ENCODE measurements at regions not wholly inside any gene's neighbourhood (a gene's known extent, or its start where the extent isn't known, plus 50 kb on each side); places are given as distances from the start of the nearest gene placed in this dataset.
"Not testable (repeated sequence)": the region's sequence is repeated elsewhere in the genome, so short reads cannot be mapped to it uniquely, and the experiment has no call there.

DNA sequence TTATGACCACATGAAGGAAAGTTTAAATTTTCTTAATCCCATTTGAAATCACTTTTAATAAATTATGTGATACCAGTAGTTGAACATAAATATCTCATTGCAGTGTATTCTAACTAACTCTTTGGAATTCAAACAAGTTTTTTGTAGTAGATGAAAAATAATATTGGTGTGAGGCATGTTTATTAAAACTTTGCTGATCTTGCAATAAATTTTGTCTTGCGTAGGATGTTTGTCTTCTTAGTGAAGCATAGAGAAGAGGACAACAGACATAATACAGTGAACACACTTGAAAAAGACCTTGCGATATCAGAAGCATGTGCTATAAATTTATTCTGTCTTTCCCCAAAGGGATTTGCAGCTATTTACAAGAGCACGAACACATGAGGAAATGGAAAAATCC, 140.7 kb downstream of the HTR1B start:
- no peak for DNase-seq

DNA sequence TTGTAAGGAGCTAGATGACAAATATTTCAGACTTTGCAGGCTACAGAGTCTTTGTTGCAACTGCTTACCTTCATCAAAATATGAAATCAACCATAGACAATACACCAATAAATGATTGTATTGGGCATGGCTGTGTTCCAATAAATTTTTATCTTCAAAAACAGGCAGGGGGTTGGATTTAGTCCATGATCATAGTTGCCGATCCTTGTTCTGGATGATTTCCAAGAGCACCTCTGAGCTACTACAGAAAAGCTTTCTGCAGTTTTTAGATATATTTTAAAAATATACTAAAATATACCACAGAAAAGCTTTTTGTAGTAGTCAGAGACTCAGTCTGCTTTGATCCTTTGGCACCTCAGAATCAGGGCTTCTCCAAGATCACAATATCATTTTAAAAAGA, 145.0 kb downstream of the HTR1B start:
- no peak for DNase-seq

DNA sequence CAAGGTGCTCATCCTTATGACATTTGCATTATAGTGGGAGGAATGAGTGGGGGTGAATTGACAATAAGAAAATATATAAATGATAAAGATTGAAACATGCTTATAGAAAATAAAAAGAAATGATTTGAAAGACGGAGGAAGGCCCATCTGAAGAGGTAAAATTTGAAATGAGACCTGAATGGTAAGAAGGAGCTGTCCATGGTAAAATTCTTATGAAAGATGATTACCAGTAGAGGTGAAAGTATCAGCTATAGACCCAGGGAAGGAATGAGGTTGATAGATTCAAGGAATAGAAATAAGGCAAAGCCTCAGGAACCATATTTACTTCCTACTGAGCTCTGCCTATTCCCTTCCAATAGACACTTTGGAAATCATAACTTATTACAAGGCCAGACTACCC, 149.7 kb downstream of the HTR1B start:
- no peak for DNase-seq

DNA sequence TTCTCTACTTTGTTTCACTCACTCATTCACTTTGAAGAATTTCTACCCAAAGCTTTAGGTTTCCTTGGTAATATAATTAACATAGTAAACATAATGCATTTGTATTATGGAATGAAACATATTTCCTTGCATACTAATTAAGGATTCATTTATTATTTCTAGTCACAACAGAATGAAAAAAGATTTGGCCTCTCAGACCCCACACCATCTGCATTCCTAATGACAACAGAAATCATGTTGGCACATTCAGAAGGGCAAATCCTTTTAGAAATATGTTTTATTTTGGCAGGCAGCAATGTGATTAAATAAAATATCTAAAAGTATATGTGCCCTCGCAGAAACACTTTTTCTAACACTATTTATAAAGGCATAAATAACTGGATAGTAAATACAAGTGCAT, 163.4 kb downstream of the HTR1B start:
- DNase-seq = no peak

DNA sequence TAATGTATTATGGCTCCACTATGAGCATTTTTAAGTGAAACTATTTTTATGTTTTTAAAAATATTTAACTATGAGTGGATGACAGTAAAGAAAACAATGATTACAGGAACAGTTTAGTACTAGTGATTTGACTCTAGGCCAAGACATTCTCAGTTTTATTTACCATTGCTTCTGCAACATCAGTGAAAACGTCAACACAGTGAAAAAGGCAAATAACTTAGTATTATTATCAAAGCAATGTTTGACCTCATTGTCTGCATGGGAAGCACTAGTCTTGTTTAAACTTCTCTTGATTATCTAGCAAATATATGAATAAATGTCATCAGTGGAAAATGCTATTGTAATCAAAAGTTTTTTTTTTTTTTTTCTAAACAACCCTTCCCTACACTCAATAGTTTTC, 165.0 kb downstream of the HTR1B start:
- DNase-seq = no peak

DNA sequence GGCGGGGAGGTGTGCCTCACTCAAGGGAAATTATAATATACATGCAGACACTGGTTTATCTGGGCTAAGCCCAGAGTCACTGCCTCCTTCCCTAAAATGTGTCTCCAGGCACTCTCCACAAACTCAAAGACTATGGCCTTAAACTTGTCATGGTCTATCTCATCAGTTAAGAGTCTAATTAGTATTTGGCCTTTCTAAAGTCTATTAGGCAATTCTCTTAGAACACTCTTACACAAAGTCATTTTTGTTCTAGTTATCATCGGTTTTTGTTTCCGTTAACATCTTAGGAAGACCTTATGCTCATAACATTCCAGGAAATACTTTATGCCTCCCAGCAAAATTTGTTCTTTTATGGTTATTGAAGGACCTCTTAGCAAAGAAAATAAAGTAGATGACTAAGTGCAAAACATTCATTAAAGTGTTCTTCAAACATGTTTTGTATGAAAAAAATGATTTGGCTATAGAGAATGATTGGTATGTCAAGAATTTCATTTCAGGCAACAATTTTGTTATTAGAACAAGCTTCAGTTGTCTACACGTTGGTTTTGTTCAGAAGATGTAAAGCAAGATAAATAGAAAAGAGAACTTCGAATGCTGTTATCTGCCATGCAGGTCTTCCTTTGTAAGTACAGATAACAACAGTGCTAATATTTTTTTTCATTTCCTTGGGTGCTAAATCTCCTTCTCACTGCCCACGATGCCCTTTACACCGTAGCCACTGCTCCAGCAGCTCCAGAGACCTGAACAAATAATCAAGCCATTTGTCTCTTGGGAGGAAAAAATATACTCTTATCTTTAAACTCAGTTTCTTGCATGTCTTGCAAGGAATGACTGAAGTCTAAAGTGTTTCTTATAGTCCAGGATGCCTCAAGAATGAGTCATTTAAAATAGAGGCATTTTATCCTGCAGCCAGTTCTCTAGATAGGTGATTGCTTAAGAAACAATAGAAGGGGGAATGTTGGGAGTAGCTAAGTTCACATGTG, 170.4 kb downstream of the HTR1B start:
- DNase-seq = no peak

DNA sequence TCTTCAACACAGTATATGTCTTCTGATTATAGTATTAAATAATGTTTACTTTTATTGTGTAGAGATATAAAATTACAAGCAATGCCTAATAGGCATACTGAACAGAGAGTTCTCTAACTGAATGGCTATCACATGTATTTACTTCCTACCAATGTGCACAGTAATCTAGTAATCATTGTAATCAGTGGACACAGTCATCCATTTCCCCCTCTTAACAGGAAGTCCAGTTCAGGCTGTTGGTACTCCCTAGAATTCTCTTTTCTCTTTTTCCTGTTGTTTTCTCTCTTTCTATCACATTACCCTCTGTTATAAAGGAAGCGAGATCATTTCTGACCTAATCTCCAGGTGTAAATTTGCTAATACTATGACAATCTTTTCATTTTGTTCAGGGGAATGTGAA, 172.5 kb downstream of the HTR1B start:
- no peak for DNase-seq

DNA sequence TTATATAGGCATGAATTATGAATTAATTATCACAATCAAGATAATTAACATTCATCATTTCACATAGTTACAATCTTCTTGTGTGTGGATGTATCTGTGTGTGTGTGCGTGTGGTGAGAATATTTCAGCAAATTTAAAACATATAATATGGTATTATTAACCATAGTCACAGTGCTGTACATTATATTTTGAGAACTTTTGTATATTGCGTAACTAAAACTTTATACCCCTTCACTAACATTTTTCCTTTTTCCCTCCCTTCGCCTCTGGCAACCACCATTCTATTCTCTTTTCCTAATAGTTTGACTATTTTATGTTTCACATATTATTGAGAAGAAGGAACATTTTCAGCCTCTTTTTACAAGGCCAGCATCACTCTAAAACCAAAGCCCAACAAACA, 176.8 kb downstream of the HTR1B start:
- no peak for DNase-seq

DNA sequence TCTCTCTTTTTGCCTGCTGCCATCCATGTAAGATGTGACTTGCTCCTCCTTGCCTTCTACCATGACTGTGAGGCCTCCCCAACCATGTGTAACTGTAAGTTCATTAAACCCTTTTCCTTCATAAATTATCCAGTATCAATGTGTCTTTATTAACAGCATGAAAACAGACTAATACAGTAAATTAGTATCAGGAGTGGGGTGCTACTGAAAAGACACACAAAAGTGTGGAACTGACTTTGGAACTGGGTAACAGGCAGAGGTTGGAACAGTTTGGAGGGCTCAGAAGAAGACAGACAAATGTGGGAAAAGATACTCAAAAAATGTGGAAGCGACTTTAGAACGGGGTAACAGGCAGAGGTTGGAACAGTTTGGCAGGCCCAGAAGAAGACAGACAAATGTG, 189.4 kb downstream of the HTR1B start:
- no peak for DNase-seq

DNA sequence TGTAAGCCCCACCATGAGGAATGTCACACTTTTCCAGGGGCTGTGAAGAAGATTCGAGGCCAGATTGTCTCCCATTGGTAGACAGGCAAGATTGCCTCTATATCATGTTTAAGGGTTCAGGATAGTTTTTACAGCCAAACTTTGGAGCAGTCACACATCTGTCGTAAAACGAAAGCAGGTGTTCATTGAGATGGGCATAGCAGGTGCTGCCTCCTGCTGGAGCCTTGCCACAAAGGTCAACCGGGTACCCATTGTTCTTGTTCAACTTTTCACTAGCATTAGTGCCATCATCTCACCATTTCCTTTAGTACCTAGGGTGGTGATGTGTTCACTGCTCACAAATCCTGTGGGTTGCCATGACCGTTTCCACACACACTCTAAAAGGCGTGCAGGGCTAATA, 198.3 kb downstream of the HTR1B start:
- no peak for DNase-seq

DNA sequence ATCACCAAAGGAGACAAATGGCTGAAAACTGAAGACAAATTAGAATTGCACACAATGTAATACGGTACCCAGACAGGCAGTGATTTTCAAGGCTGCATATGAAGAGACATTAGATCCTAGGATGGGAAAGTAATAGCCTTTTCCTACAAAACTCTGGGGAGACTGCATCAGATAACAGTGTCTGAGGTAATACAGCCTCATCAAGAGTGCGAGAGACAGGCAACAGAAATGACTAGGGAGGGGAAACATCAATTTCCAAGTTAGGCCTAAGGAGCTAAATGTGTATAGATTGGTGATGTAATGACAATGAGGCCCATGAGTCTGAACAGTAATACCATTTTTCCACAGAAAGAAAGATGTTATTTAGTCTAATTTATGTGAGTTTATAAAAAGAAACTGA, 200.3 kb downstream of the HTR1B start:
- no peak for DNase-seq

DNA sequence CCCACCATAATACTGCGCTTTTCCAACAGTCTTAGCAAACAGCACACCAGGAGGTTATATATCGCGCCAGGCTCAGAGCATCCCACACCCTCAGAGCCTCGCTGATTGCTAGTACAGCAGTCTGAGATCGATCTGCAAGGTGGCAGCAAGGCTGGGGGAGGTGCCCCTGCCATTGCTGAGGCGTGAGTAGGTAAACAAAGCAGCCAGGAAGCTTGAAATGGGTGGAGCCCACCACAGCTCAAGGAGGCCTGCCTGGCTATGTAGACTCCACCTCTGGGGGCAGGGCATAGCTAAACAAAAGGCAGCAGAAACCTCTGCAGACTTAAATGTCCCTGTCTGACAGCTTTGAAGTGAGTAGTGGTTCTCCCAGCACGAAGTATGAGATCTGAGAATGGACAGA, 211.5 kb downstream of the HTR1B start:
- not testable (repeated sequence) for DNase-seq

DNA sequence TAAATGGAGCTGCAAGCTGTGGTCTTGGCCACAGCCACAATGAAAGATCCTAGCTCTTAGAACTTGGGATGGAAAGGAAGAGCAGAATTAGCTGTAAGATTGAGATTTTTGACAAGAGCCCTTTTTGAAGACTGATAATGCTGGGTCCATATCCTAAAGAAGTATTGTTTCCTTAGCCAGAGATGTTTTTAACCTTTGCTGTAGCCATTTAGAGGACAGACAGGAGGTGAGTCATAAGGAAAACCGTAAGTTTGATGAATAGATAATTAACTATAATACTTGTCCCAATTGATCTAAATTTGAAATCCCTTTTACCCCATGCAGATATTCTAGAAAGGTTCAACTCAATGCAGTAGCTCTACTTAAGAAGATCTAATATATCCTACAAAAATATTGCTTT, 213.7 kb downstream of the HTR1B start:
- DNase-seq = no peak

DNA sequence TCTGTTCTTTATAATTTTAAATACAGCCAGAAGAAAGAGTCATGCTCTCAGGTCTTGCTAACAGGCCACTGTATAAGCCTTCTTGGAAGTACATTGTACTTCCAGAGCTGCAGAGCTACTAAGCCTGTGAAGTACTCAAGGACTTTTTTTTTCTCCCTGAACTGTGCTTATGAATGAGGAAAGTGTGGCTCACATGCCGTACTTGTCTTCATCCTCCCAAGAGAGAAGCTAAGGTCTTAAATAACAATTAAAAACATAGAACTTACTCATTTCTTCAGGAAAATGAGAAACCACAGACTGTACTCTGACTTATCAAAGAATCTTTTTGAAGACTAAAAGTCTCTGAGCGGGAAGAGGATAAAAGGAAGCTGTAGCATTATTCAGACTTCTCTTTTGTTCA, 218.3 kb downstream of the HTR1B start:
- no peak for DNase-seq

DNA sequence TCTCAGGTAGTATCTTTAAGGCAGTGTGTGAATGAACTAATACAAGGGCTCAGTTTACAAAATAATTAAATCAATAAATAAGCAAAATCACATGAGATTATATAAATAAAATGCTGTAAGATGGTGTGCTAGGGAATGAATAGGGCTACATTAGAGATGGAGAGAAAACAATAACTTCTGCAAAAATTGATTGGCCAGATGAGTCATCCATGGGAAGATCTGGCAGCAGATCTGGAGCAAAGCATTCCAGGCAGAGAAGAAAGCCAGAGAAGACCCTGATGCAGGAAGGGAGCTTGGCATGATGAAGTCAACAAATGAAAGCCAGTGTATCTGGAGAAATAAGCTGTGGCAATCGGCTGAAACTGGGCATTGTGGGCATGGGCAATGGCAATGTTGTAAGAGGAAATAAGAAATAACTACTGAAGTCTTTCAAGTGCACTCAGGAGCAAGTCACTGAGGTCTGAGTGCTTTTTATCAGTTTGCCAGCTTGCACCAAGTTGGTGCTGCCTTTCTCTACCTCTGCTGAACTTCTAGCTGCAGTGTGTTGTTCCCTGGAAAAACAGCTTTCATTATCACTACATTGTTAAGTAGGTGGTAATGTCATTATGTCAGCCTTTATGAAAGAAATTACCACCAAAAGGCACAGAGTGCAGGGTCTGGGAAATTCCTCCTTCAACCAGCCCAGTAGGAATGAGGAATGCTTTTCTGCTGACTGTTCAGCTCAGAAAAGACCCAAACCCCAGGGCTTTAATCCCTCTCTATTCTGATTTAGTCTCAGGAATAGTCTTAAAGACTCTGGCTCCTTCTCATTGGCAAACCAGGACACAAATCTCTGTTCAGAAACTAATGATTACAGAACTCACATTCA, 231.6 kb downstream of the HTR1B start:
- no peak for DNase-seq

DNA sequence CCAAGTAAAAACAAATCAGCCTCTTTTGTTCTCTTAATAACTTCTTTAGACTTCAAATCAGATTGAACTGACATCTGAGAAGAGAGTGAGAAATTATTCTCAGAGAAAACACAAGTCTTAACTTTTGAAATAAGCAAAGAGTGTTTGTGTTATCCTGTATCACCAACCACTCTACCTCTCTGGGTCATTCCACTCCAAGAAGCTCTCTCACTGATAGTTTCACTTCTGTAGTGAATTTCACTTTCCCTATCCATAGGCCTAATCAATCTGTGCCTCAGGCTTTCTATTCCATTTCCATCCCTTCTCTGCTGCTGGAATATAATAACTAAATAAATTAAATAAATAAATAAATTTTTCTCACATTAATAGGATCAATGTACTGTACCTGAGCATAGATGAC, 235.0 kb downstream of the HTR1B start:
- no peak for DNase-seq

DNA sequence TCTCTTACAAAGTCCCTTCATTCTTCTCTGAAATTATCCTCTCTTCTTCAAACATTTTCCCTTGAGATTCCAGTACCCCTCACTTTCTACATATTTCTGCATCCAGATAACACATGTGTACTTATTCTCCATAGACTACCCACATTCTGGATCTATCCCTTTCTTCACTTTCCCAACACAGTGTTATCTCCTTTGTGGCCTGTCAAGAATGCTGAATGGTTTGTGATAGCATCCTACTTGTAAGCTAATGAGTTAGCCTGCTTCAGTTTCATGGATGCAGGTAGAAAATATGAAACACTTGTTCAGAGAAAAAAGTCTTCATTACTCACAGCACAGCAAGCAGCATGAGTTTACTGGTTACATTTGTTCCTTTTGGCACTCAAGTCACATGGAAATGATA, 245.4 kb downstream of the HTR1B start:
- DNase-seq = no peak

DNA sequence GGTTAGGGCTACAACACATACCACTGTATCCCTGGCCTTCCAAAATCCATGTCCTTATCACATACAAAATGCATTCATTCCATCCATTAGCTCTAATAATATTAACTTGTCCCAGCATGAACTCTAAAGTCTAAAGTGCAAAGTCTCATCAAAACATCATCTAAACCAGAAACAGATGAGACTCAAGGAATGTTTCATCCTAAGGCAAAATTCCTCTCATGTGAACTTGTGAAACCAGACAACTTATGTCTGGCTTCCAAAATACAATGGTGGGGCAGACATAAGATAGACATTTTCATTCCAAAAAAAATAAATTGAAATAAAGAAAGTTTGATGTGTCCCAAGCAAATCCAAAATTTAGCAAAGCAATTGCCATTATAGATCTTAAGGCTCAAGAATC, 257.4 kb downstream of the HTR1B start:
- no peak for DNase-seq

DNA sequence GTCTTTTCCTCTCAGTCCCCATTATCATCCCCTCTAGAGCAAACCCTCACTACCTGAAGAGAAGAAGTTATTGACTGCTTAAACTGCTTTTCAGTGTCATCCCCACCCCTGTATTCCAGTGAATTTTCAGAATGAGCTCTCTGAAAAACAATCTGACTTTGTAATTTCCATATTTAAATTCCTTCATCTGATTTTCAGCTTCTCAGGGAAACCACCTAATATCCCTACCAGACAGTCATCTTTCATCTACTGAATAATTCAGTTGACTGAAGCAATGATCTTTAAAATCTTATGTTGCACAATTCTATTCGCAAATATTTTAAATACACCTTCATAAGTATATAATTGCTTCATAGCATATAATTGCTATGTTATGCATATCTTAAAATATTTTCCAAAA, 258.7 kb downstream of the HTR1B start:
- no peak for DNase-seq

DNA sequence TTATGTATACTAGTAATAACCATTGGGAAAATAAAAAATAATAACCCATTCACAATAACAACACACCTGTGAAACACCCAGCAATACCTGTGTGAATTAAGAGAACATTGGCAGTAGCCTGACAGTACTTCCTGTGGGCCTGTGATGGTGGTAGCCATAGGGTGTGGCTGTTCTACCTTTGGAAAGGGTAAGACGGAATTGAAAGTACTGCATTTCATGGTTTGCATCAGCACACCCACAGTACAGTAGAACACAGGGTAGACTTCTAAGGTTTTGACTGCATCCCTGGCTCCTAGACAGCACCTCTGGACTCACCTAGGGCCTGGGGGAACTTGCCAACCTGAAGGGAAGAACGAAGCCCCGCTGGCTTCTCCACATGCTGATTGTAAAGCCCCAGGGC, 279.8 kb downstream of the HTR1B start:
- DNase-seq = no peak

DNA sequence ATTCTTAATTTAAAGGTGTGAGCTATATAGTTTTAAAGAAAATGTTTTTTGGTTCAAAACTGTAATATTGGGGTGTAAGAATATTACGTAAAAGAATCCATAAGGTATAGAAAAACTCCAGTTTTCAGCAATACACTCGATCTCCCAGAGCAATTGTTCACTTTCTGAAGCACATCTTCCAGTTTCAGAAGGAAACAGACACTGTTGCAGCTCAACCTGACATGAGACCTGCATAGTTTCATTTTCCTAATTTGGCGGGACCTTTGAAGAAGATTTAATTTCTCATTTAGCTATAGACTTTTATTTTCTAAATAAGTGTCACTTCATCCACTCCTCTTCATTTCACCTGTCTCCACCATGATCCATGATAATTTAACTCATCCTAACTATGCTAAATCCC, 281.5 kb downstream of the HTR1B start:
- DNase-seq = no peak

DNA sequence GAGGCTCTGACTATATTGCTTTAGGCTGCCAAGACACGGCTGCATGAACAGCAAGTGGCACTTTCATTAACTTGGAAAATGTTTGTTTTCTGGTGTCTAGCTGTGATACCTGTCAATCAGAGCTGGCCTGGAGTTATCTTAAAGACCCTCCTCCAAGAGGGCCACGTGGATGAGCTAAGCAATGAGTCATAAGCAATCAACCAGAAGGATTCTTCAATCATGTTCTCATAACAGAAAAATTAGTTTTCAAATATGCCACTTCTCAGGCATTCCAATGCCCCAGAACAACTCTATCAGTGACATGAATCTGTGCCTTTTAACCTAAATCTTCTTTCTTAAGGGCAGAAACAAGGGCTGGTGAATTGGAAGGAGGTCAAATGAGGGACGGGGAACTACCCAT, 283.0 kb downstream of the HTR1B start:
- DNase-seq = no peak

DNA sequence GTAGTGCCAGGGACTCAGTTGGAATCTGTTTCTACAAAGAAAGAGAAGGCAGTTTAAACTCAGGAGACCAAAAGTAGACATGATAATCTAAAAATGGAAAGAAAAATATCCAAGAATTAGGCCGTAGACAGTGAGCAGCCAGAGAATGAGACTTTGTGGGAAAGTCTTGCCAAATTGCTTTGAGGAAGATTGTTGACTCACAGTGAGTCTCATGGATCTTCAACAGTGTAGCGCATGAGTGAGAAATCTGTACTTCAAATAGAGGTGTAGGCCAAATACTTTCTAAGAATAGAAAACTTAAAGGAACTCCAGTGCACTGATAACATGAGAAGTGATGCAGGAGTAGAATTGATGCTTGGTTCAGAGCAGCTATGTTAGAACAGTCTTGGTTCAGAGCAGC, 284.5 kb downstream of the HTR1B start:
- no peak for DNase-seq

DNA sequence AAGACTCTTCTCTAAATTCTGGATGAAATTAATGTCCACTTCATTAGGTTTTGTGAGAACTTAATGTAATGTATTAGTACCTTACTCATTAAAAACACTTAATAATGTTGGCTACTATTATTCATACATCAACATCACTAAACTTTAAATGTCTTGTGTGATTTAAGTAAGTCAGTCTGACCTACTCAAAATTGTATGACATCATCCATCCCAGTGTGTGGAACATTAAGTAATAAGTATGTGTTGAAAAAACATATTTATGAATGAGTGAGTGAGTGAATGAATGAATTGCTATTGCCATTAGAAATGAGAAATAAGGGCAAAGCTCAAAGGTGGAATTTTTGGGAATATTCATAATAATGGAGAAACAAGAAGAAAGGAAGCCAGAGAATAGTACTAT, 285.8 kb downstream of the HTR1B start:
- DNase-seq = no peak
